Suprapubic skin (tissue), 4 donors: ENCODE measurements at regions not wholly inside any gene's neighbourhood (a gene's known extent, or its start where the extent isn't known, plus 50 kb on each side); places are given as distances from the start of the nearest gene placed in this dataset.
"Not testable (repeated sequence)": the region's sequence is repeated elsewhere in the genome, so short reads cannot be mapped to it uniquely, and the experiment has no call there.

ENCODE experiments used
- DNase-seq, 2 donors: peaks; one replicate each; pipeline ENCODE4 v3.0.0-alpha.2; 2019; ENCODE audit warnings: low spot score in 2 of 2
- H3K27ac ChIP-seq: fragments of 200-600 bp; sonication (generic); one replicate; pipeline ENCODE4 v1.5.1; 2019
- H3K27me3 ChIP-seq: fragments of 200-600 bp; sonication (generic); one replicate; pipeline ENCODE4 v1.5.1; 2019
- H3K36me3 ChIP-seq: fragments of 200-600 bp; sonication (generic); one replicate; pipeline ENCODE4 v1.5.1; 2019
- H3K4me1 ChIP-seq: fragments of 200-600 bp; sonication (generic); one replicate; pipeline ENCODE4 v1.5.1; 2019
- H3K4me3 ChIP-seq: fragments of 200-600 bp; sonication (generic); one replicate; pipeline ENCODE4 v1.5.1; 2019; ENCODE audit warnings: mild to moderate bottlenecking
- H3K9me3 ChIP-seq: fragments of 200-600 bp; sonication (generic); one replicate; pipeline ENCODE4 v1.5.1; 2019
- CTCF ChIP-seq, 2 donors: fragments of 200-600 bp in 1 of 2; fragments of 450-650 bp in 1 of 2; sonication (generic) in 1 of 2; IDR thresholded peaks; one replicate each; pipeline ENCODE4 v1.5.1; 2016 to 2019; ENCODE audit warnings: antibody characterized with exemption in 2 of 2, mild to moderate bottlenecking in 1 of 2, moderate library complexity in 1 of 2
- EP300 ChIP-seq: sonication (generic); formaldehyde crosslinking; IDR thresholded peaks from one replicate; pipeline ENCODE4 v1.6.1; 2017; ENCODE audit warnings: antibody characterized with exemption
- POLR2A ChIP-seq, 2 donors: fragments of 450-650 bp; IDR thresholded peaks; one replicate each; pipeline ENCODE4 v1.6.1; 2017; ENCODE audit warnings: antibody characterized with exemption in 2 of 2, mild to moderate bottlenecking in 2 of 2, moderate library complexity in 2 of 2
- POLR2AphosphoS5 ChIP-seq, 3 donors: sonication (generic); formaldehyde crosslinking; IDR thresholded peaks; one replicate each; pipeline ENCODE4 v1.6.1; 2017; ENCODE audit warnings: antibody characterized with exemption in 3 of 3
- WGBS: methylation state at CpG from one replicate; pipeline ENCODE4 v1.1.5; 2018; 5-methylcytosine and 5-hydroxymethylcytosine counted together

GRCh38 chr7:10429511-10429910 is 544.2 kb upstream of the PHF14 start:
- Histone ChIP-seq H3K36me3 (no peaks in the 10 kb centered on the region), H3K27me3 (no peaks in the 10 kb centered on the region), H3K4me3 (no peak overlapping the region), H3K27ac (no peak overlapping the region), H3K9me3 (no peaks in the 10 kb centered on the region), H3K4me1 (no peaks in the 10 kb centered on the region)
- TF ChIP-seq EP300 (no peak), POLR2A (IDR thresholded peaks at IDR 0.05) (no peak), CTCF (IDR thresholded peaks at IDR 0.05) (no peak), POLR2AphosphoS5 (IDR thresholded peaks at IDR 0.05) (no peak)
- DNase-seq = no peak
- 31% methylated on average over 1 of the region's 1 CpG for WGBS

- H3K4me3 ChIP-seq = no peak overlapping the region
- 96% methylated on average over 2 of the region's 2 CpGs for whole genome bisulfite sequencing
- no peaks in the 10 kb centered on the region for H3K27me3 ChIP-seq
- H3K4me1 ChIP-seq = no peaks in the 10 kb centered on the region
- no peak for DNase-seq
- H3K36me3 ChIP-seq = no peaks in the 10 kb centered on the region
- no peak overlapping the region for H3K27ac ChIP-seq
- no peak for TF ChIP-seq POLR2A (IDR thresholded peaks at IDR 0.05)
- H3K9me3 ChIP-seq = no peaks in the 10 kb centered on the region
Measured at GRCh38 chr7:10436302-10436701, 537.4 kb upstream of the PHF14 start.

GRCh38 chr7:10439027-10439426 is 534.6 kb upstream of the PHF14 start:
- 55% methylated on average over 3 of the region's 3 CpGs for WGBS
- no peaks in the 10 kb centered on the region for H3K4me1 ChIP-seq
- no peak overlapping the region for H3K27ac ChIP-seq
- no peaks in the 10 kb centered on the region for H3K36me3 ChIP-seq
- no peak for DNase-seq
- H3K4me3 ChIP-seq = no peak overlapping the region
- no peak for TF ChIP-seq POLR2AphosphoS5 (IDR thresholded peaks at IDR 0.05)
- no peak for TF ChIP-seq POLR2A (IDR thresholded peaks at IDR 0.05)
- TF ChIP-seq CTCF (IDR thresholded peaks at IDR 0.05) = no peak
- H3K9me3 ChIP-seq = no peaks in the 10 kb centered on the region
- no peaks in the 10 kb centered on the region for H3K27me3 ChIP-seq

- no peak for DNase-seq
- no peaks in the 10 kb centered on the region for H3K27me3 ChIP-seq
Measured at GRCh38 chr7:10455936-10456335, 517.7 kb upstream of the PHF14 start.

GRCh38 chr7:10460474-10460873 is 513.2 kb upstream of the PHF14 start:
- no peak overlapping the region for H3K4me3 ChIP-seq
- DNase-seq = no peak
- 92% methylated on average over 2 of the region's 2 CpGs for WGBS
- peaks cover 4% of the 10 kb centered on the region for H3K9me3 ChIP-seq
- H3K4me1 ChIP-seq = no peaks in the 10 kb centered on the region
- TF ChIP-seq EP300 (no peak), POLR2A (IDR thresholded peaks at IDR 0.05) (no peak), POLR2AphosphoS5 (IDR thresholded peaks at IDR 0.05) (no peak), CTCF (IDR thresholded peaks at IDR 0.05) (no peak)
- H3K27ac ChIP-seq = no peak overlapping the region
- H3K36me3 ChIP-seq = no peaks in the 10 kb centered on the region
- no peaks in the 10 kb centered on the region for H3K27me3 ChIP-seq

More at GRCh38 chr7:10455936-10456335, 517.7 kb upstream of the PHF14 start:
- TF ChIP-seq POLR2AphosphoS5 (IDR thresholded peaks at IDR 0.05) (no peak), CTCF (IDR thresholded peaks at IDR 0.05) (no peak), POLR2A (IDR thresholded peaks at IDR 0.05) (no peak)
- Histone ChIP-seq H3K36me3 (no peaks in the 10 kb centered on the region), H3K9me3 (peaks cover 4% of the 10 kb centered on the region), H3K4me1 (no peaks in the 10 kb centered on the region), H3K27ac (no peak overlapping the region), H3K4me3 (no peak overlapping the region)

GRCh38 chr7:10463701-10464100 is 510.0 kb upstream of the PHF14 start:
- no peak for DNase-seq
- H3K4me1 ChIP-seq = no peaks in the 10 kb centered on the region
- no peaks in the 10 kb centered on the region for H3K36me3 ChIP-seq
- no peaks in the 10 kb centered on the region for H3K27me3 ChIP-seq
- no peak overlapping the region for H3K27ac ChIP-seq
- H3K4me3 ChIP-seq = no peak overlapping the region
- no peak for TF ChIP-seq CTCF (IDR thresholded peaks at IDR 0.05)
- no peak for TF ChIP-seq POLR2AphosphoS5 (IDR thresholded peaks at IDR 0.05)
- no peak for TF ChIP-seq POLR2A (IDR thresholded peaks at IDR 0.05)
- H3K9me3 ChIP-seq = no peaks in the 10 kb centered on the region

- H3K9me3 ChIP-seq, H3K27ac ChIP-seq, H3K36me3 ChIP-seq, DNase-seq, H3K4me1 ChIP-seq, H3K27me3 ChIP-seq, H3K4me3 ChIP-seq: not testable (repeated sequence)
- WGBS = no CpG with 5 or more reads among the region's 30 CpGs
Measured at GRCh38 chr7:10465536-10465935, 508.1 kb upstream of the PHF14 start.
